Stimulated activated CD4-positive, alpha-beta T cell treated with anti-CD3 and anti-CD28 coated beads, Interleukin-15, amount 100 ng/mL, for 1 hour (primary cell): ENCODE measurements at regions not wholly inside any gene's neighbourhood (a gene's known extent, or its start where the extent isn't known, plus 50 kb on each side); places are given as distances from the start of the nearest gene placed in this dataset.

Experiments
- DNase-seq, 2 donors: peaks; one replicate each; pipeline ENCODE4 v3.0.0-alpha.2; 2020; ENCODE audit warnings: low read depth in 1 of 2, low spot score in 1 of 2

GRCh38 chr9:80204054-80204453 lies 632.3 kb downstream of the TLE4 start:
- no peak for DNase-seq

GRCh38 chr9:80197661-80198060 lies 625.9 kb downstream of the TLE4 start:
- no peak for DNase-seq

- DNase-seq: no peak
These were observed 619.3 kb downstream of the TLE4 start for GRCh38 chr9:80191108-80191507.

- DNase-seq: no peak
These were observed 616.8 kb downstream of the TLE4 start for GRCh38 chr9:80188579-80188978.

GRCh38 chr9:80185112-80185738 lies 613.5 kb downstream of the TLE4 start:
- DNase-seq: no peak

GRCh38 chr9:80177949-80178480 lies 606.2 kb downstream of the TLE4 start:
- no peak for DNase-seq

GRCh38 chr9:80175286-80176150 lies 603.8 kb downstream of the TLE4 start:
- no peak for DNase-seq

GRCh38 chr9:80163889-80164288 lies 592.1 kb downstream of the TLE4 start:
- no peak for DNase-seq

GRCh38 chr9:80158554-80159170 lies 586.9 kb downstream of the TLE4 start:
- DNase-seq: no peak

GRCh38 chr9:80158131-80158530 lies 586.4 kb downstream of the TLE4 start:
- no peak for DNase-seq

- DNase-seq: no peak
These were observed 585.8 kb downstream of the TLE4 start for GRCh38 chr9:80157561-80157983.

- no peak for DNase-seq
These were observed 585.1 kb downstream of the TLE4 start for GRCh38 chr9:80156756-80157472.

GRCh38 chr9:80156262-80156661 lies 584.5 kb downstream of the TLE4 start:
- DNase-seq: no peak

- no peak for DNase-seq
These were observed 576.1 kb downstream of the TLE4 start for GRCh38 chr9:80147866-80148265.

- DNase-seq: no peak
These were observed 574.7 kb downstream of the TLE4 start for GRCh38 chr9:80146466-80146865.

GRCh38 chr9:80144856-80145255 lies 573.1 kb downstream of the TLE4 start:
- DNase-seq: no peak

- DNase-seq: no peak
These were observed 572.6 kb downstream of the TLE4 start for GRCh38 chr9:80144406-80144805.

GRCh38 chr9:80143899-80144298 lies 572.1 kb downstream of the TLE4 start:
- no peak for DNase-seq

GRCh38 chr9:80134487-80134886 lies 562.7 kb downstream of the TLE4 start:
- no peak for DNase-seq

GRCh38 chr9:80131627-80132026 lies 559.9 kb downstream of the TLE4 start:
- DNase-seq: no peak

GRCh38 chr9:80127920-80128319 lies 556.2 kb downstream of the TLE4 start:
- no peak for DNase-seq
